Panc1 (cell line): ENCODE measurements at regions not wholly inside any gene's neighbourhood (a gene's known extent, or its start where the extent isn't known, plus 50 kb on each side); places are given as distances from the start of the nearest gene placed in this dataset.

Source experiments
- ATAC-seq: fragments of 200-7000 bp; cut with Tn5 transposase; 2 replicates; pipeline ENCODE4 v1.9.1; 2020; ENCODE audit warnings: mild to moderate bottlenecking, moderate library complexity
- BruUV-seq: library from RNA; stranded (reverse); fragments of 400-500 nt; replicated peaks from 2 replicates; lab custom pipeline; 2021; lab: Mats Ljungman, UMichigan
- CTCF ChIA-PET: fragments of 300-600 bp; sonication (Branson Sonifier 250); formaldehyde crosslinking; loops from one replicate; lab custom pipeline; 2022; ENCODE audit warnings: antibody characterized with exemption; lab: Charles Lee
- POLR2A ChIA-PET: fragments of 300-600 bp; sonication (Branson Sonifier 250); formaldehyde crosslinking; loops from one replicate; lab custom pipeline; 2022; ENCODE audit warnings: antibody characterized with exemption; lab: Charles Lee
- DNase-seq: peaks from one replicate; pipeline ENCODE4 v3.0.0-alpha.2; 2010; ENCODE audit warnings: low read depth, low spot score
- H3K27ac ChIP-seq: 2 replicates; pipeline ENCODE4 v1.5.1; 2011; ENCODE audit warnings: mild to moderate bottlenecking, low read length, inconsistent platforms
- H3K27me3 ChIP-seq: fragments of 200-500 bp; sonication (Bioruptor generic); 2 replicates; pipeline ENCODE4 v1.6.0; 2014; ENCODE audit warnings: low read length, inconsistent platforms; ENCODE audit not compliant: control insufficient read depth, insufficient read depth
- H3K36me3 ChIP-seq: fragments of 200-500 bp; sonication (Bioruptor generic); 2 replicates; pipeline ENCODE4 v1.5.1; 2014; ENCODE audit warnings: inconsistent platforms, mild to moderate bottlenecking, low read length, moderate library complexity; ENCODE audit not compliant: control insufficient read depth, insufficient read depth
- H3K4me1 ChIP-seq: 2 replicates; pipeline ENCODE4 v1.5.1; 2011; ENCODE audit warnings: inconsistent platforms, mild to moderate bottlenecking, low read length, moderate library complexity; ENCODE audit not compliant: control insufficient read depth, insufficient read depth
- H3K4me3 ChIP-seq, 2 experiments: 2 replicates each; pipeline ENCODE4 v1.5.1; 2011 to 2012; ENCODE audit warnings: low read depth in 2 of 2, low read length in 2 of 2, mild to moderate bottlenecking in 2 of 2, inconsistent platforms in 1 of 2, moderate library complexity in 1 of 2
- H3K9me3 ChIP-seq: fragments of 200-500 bp; sonication (Bioruptor generic); 2 replicates; pipeline ENCODE4 v1.5.1; 2014; ENCODE audit warnings: low read depth, mild to moderate bottlenecking, inconsistent platforms, low read length, moderate library complexity; ENCODE audit not compliant: control insufficient read depth, insufficient read depth
- CTCF ChIP-seq: fragments of 450-650 bp; IDR thresholded peaks from 2 replicates; pipeline ENCODE4 v1.5.1; 2017; ENCODE audit warnings: mild to moderate bottlenecking
- POLR2AphosphoS5 ChIP-seq: IDR thresholded peaks from 2 replicates; pipeline ENCODE4 v1.6.1; 2012; ENCODE audit warnings: mild to moderate bottlenecking, low read depth, low read length, moderate library complexity
- SIN3A ChIP-seq: IDR thresholded peaks from 2 replicates; pipeline ENCODE4 v1.6.1; 2012; ENCODE audit warnings: low read depth, mild to moderate bottlenecking, low read length, moderate library complexity, borderline replicate concordance; ENCODE audit not compliant: insufficient read depth
- TCF7L2 ChIP-seq: IDR thresholded peaks from 2 replicates; pipeline ENCODE4 v1.6.1; 2011; ENCODE audit warnings: mild to moderate bottlenecking, low read depth, low read length, inconsistent platforms
- in situ Hi-C: cut with HindIII; loops from 2 replicates; pipeline ENCODE4 v1.10.0; 2016; ENCODE audit warnings: low sequenced_read_pairs, low pct_unique_long_range_greater_than_20kb
- intact Hi-C: fragments of 100-400 bp; cut with micrococcal nuclease; formaldehyde crosslinking; loops from one replicate; pipeline ENCODE4 v1.10.0; 2022; ENCODE audit not compliant: unreplicated experiment
- TF ChIP-seq, protein P1 (sequence below), 2 experiments: IDR thresholded peaks; 2 replicates each; pipeline ENCODE4 v1.6.1; 2011 to 2012; ENCODE audit warnings: low read depth in 2 of 2, control low read depth in 1 of 2, low read length in 1 of 2, mild to moderate bottlenecking in 1 of 2, moderate library complexity in 1 of 2; ENCODE audit not compliant: insufficient read depth in 1 of 2

GRCh38 chr6:156311291-156311690 lies 465.9 kb upstream of the ARID1B start:
- Histone ChIP-seq H3K27me3 (no peaks in the 10 kb centered on the region), H3K4me3 (no peak overlapping the region), H3K36me3 (no peaks in the 10 kb centered on the region), H3K4me1 (no peaks in the 10 kb centered on the region), H3K27ac (no peak overlapping the region), H3K9me3 (no peaks in the 10 kb centered on the region)
- TF ChIP-seq CTCF (no peak), TCF7L2 (no peak), SIN3A (no peak), POLR2AphosphoS5 (no peak)
- TF ChIP-seq, protein P1, sequence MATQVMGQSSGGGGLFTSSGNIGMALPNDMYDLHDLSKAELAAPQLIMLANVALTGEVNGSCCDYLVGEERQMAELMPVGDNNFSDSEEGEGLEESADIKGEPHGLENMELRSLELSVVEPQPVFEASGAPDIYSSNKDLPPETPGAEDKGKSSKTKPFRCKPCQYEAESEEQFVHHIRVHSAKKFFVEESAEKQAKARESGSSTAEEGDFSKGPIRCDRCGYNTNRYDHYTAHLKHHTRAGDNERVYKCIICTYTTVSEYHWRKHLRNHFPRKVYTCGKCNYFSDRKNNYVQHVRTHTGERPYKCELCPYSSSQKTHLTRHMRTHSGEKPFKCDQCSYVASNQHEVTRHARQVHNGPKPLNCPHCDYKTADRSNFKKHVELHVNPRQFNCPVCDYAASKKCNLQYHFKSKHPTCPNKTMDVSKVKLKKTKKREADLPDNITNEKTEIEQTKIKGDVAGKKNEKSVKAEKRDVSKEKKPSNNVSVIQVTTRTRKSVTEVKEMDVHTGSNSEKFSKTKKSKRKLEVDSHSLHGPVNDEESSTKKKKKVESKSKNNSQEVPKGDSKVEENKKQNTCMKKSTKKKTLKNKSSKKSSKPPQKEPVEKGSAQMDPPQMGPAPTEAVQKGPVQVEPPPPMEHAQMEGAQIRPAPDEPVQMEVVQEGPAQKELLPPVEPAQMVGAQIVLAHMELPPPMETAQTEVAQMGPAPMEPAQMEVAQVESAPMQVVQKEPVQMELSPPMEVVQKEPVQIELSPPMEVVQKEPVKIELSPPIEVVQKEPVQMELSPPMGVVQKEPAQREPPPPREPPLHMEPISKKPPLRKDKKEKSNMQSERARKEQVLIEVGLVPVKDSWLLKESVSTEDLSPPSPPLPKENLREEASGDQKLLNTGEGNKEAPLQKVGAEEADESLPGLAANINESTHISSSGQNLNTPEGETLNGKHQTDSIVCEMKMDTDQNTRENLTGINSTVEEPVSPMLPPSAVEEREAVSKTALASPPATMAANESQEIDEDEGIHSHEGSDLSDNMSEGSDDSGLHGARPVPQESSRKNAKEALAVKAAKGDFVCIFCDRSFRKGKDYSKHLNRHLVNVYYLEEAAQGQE (IDR thresholded peaks at IDR 0.05; ENCODE audit: insufficient read depth in 1 of 2, low read depth in 2 of 2, low read length in 1 of 2) = no peak
- BruUV-seq = no TSS peak
- ATAC-seq (no peak), DNase-seq (no peak)
- in situ Hi-C loops = no loop called here
- ChIA-PET POLR2A (no interaction called here), CTCF (no interaction called here)
- intact Hi-C loops = no loop called here

DNA sequence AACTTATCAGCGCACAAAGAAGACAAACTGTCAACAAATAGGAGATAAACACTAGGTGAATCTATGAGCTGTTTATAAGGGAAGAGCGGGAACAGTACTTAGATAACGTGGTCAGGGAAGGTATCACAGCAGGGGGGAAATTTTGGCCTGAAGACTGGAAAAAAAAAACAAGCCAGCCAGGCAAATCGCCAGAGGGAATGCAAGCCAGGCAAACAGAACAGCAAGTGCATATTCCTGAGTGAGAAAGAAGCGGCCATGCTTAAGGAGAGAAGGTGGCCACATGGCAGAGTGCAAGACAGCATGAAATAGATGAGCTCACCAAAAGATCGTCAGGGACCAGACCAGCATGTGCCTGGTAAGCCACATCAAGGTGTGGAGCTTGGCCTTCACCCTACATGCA lies 466.5 kb upstream of the ARID1B start:
- CTCF ChIA-PET = no interaction called here
- H3K4me1 ChIP-seq = no peaks in the 10 kb centered on the region
- no peaks in the 10 kb centered on the region for H3K27me3 ChIP-seq
- intact Hi-C loops (no loop called here), in situ Hi-C loops (no loop called here)
- H3K9me3 ChIP-seq = no peaks in the 10 kb centered on the region
- ATAC-seq = no peak
- DNase-seq = no peak
- TF ChIP-seq SIN3A = no peak
- TF ChIP-seq TCF7L2 = no peak
- TF ChIP-seq POLR2AphosphoS5 = no peak
- TF ChIP-seq, protein P1 (IDR thresholded peaks at IDR 0.05; ENCODE audit: insufficient read depth in 1 of 2, low read depth in 2 of 2, low read length in 1 of 2) = no peak
- no peak for TF ChIP-seq CTCF
- H3K36me3 ChIP-seq = no peaks in the 10 kb centered on the region
- no peak overlapping the region for H3K27ac ChIP-seq
- no peak overlapping the region for H3K4me3 ChIP-seq
- POLR2A ChIA-PET = no interaction called here
- no TSS peak for BruUV-seq
